GM12892 (cell line): ENCODE measurements at regions not wholly inside any gene's neighbourhood (a gene's known extent, or its start where the extent isn't known, plus 50 kb on each side); places are given as distances from the start of the nearest gene placed in this dataset.

Source experiments
- POLR2A ChIP-seq: IDR thresholded peaks from 2 replicates; pipeline ENCODE4 v1.6.1; 2011; ENCODE audit warnings: low read depth, low read length, control low read depth
- TAF1 ChIP-seq: IDR thresholded peaks from 2 replicates; pipeline ENCODE4 v1.6.1; 2011; ENCODE audit warnings: low read depth, mild to moderate bottlenecking, control low read depth, low read length, borderline replicate concordance

- TF ChIP-seq POLR2A (no peak), TAF1 (no peak)
Measured at GRCh38 chr11:96779030-96779429, 389.2 kb downstream of the JRKL start.
